Glutamatergic neuron (in vitro differentiated cells): ENCODE measurements at regions not wholly inside any gene's neighbourhood (a gene's known extent, or its start where the extent isn't known, plus 50 kb on each side); places are given as distances from the start of the nearest gene placed in this dataset.

Source experiments
- DNase-seq: peaks from one replicate; pipeline ENCODE4 v3.0.0; 2022
- H3K27ac Mint-ChIP-seq: one replicate; pipeline ENCODE4 v1.8.0; 2020; ENCODE audit warnings: mild to moderate bottlenecking, mixed read lengths, inconsistent platforms; ENCODE audit not compliant: unreplicated experiment
- H3K27me3 Mint-ChIP-seq: one replicate; pipeline ENCODE4 v1.8.0; 2020; ENCODE audit warnings: mild to moderate bottlenecking, moderate library complexity, mixed read lengths, inconsistent platforms; ENCODE audit not compliant: unreplicated experiment
- H3K36me3 Mint-ChIP-seq: one replicate; pipeline ENCODE4 v1.8.0; 2020; ENCODE audit warnings: mild to moderate bottlenecking, mixed read lengths, inconsistent platforms; ENCODE audit not compliant: unreplicated experiment
- H3K4me1 Mint-ChIP-seq: one replicate; pipeline ENCODE4 v1.8.0; 2020; ENCODE audit warnings: mild to moderate bottlenecking, low read depth, mixed read lengths, inconsistent platforms; ENCODE audit not compliant: unreplicated experiment
- H3K4me3 Mint-ChIP-seq: one replicate; pipeline ENCODE4 v1.8.0; 2020; ENCODE audit warnings: mild to moderate bottlenecking, mixed read lengths, inconsistent platforms; ENCODE audit not compliant: unreplicated experiment
- H3K9me3 Mint-ChIP-seq: one replicate; pipeline ENCODE4 v1.8.0; 2020; ENCODE audit warnings: mild to moderate bottlenecking, moderate library complexity, mixed read lengths, inconsistent platforms; ENCODE audit not compliant: unreplicated experiment
- CTCF ChIP-seq: fragments of 200-600 bp; sonication (generic); IDR thresholded peaks from one replicate; pipeline ENCODE4 v1.5.0; 2021; ENCODE audit not compliant: partially characterized antibody, unreplicated experiment

DNA sequence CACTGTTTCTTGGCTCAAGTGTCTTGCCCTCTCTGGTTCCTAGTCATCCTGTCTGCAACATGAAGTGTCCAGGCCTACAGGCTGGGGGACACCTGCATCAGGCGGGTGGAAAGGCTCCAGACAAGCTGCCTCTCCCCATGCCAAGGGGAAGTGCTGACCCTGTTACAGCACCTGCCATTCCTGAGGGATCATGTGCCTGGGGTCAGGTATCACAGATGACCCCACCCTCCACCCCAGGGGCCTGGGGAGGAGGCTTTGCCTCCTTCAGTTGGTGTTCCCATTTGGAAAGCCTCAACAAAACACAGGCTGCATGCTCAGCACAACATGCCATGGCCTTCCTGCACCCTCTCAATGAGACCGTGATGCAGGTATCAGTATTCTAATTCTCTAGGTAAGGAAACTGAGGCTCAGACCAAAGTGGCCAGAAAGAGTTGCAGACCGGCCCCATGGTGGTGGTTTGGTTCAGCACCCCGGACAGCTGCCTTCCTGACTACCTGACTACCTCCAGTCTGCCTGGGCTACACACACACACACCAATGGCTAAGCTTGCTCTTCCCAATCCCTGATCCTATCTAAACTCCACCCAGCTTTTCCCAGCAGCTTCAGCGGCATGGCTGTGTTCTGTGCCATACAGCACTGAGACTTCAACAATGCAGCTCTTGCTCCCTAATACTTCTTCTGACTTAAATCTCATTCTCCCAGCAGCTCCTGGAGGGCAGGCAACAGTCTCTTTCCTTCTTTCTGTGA is 69.7 kb upstream of the LINGO1 start:
- Mint-ChIP-seq H3K4me3 (no peak overlapping the region), H3K36me3 (no peaks in the 10 kb centered on the region), H3K27ac (no peak overlapping the region), H3K4me1 (no peaks in the 10 kb centered on the region), H3K9me3 (peaks cover 9% of the 10 kb centered on the region), H3K27me3 (peaks cover 21% of the 10 kb centered on the region)
- DNase-seq, result no peak
- TF ChIP-seq CTCF, result no peak

- Mint-ChIP-seq H3K36me3 (no peaks in the 10 kb centered on the region), H3K4me1 (no peaks in the 10 kb centered on the region), H3K27me3 (peaks cover 16% of the 10 kb centered on the region), H3K9me3 (peaks cover 2% of the 10 kb centered on the region), H3K4me3 (no peak overlapping the region), H3K27ac (no peak overlapping the region)
- DNase-seq, result no peak
- no peak for TF ChIP-seq CTCF
These were observed 65.8 kb upstream of the LINGO1 start for GRCh38 chr15:77698481-77698880.

GRCh38 chr15:77697893-77698292 is 65.2 kb upstream of the LINGO1 start:
- peaks cover 16% of the 10 kb centered on the region for H3K27me3 Mint-ChIP-seq
- no peak overlapping the region for H3K27ac Mint-ChIP-seq
- H3K4me1 Mint-ChIP-seq, result no peaks in the 10 kb centered on the region
- DNase-seq, result no peak
- H3K4me3 Mint-ChIP-seq, result no peak overlapping the region
- H3K36me3 Mint-ChIP-seq, result no peaks in the 10 kb centered on the region
- TF ChIP-seq CTCF, result no peak
- H3K9me3 Mint-ChIP-seq, result peaks cover 2% of the 10 kb centered on the region

- DNase-seq, result no peak
- peaks cover 14% of the 10 kb centered on the region for H3K27me3 Mint-ChIP-seq
- H3K36me3 Mint-ChIP-seq, result no peaks in the 10 kb centered on the region
- no peaks in the 10 kb centered on the region for H3K4me1 Mint-ChIP-seq
- TF ChIP-seq CTCF, result no peak
- no peak overlapping the region for H3K4me3 Mint-ChIP-seq
- no peak overlapping the region for H3K27ac Mint-ChIP-seq
- no peaks in the 10 kb centered on the region for H3K9me3 Mint-ChIP-seq
These were observed 64.2 kb upstream of the LINGO1 start for GRCh38 chr15:77696871-77697270.

- DNase-seq, result no peak
These were observed 63.4 kb upstream of the LINGO1 start for GRCh38 chr15:77695961-77696582.

More at GRCh38 chr15:77695961-77696582, 63.4 kb upstream of the LINGO1 start:
- no peak for TF ChIP-seq CTCF
- H3K4me3 Mint-ChIP-seq, result no peak overlapping the region
- no peaks in the 10 kb centered on the region for H3K36me3 Mint-ChIP-seq
- no peaks in the 10 kb centered on the region for H3K4me1 Mint-ChIP-seq
- H3K9me3 Mint-ChIP-seq, result peaks cover 3% of the 10 kb centered on the region
- no peak overlapping the region for H3K27ac Mint-ChIP-seq
- peaks cover 13% of the 10 kb centered on the region for H3K27me3 Mint-ChIP-seq
